B cell (primary cell): ENCODE measurements at regions not wholly inside any gene's neighbourhood (a gene's known extent, or its start where the extent isn't known, plus 50 kb on each side); places are given as distances from the start of the nearest gene placed in this dataset.

Source experiments
- ATAC-seq: fragments of 200-7000 bp; cut with Tn5 transposase; one replicate; pipeline ENCODE4 v1.10.0; 2021; ENCODE audit warnings: low read depth, mild to moderate bottlenecking, moderate number of reproducible peaks, moderate library complexity
- CTCF ChIA-PET: fragments of 350-600 bp; sonication (Branson Sonifier 250); formaldehyde crosslinking; loops from one replicate; lab custom pipeline; 2021; ENCODE audit warnings: antibody characterized with exemption, inconsistent platforms; lab: Charles Lee
- POLR2A ChIA-PET: fragments of 350-600 bp; sonication (Branson Sonifier 250); formaldehyde crosslinking; loops from one replicate; lab custom pipeline; 2021; ENCODE audit warnings: antibody characterized with exemption; lab: Charles Lee
- DNase-seq: peaks from one replicate; pipeline ENCODE4 v3.0.0; 2013
- H2AFZ ChIP-seq: 2 replicates; pipeline ENCODE4 v1.6.1; 2012; ENCODE audit warnings: mild to moderate bottlenecking, low read depth, low read length; ENCODE audit not compliant: insufficient read depth, poor library complexity, severe bottlenecking
- H3K27ac ChIP-seq, 2 donors: 1 replicate in 1 of 2; 2 replicates in 1 of 2; pipeline ENCODE4 v1.5.1; 2012 to 2013; ENCODE audit warnings: low read length in 2 of 2, mild to moderate bottlenecking in 2 of 2, moderate library complexity in 1 of 2
- H3K27me3 ChIP-seq, 4 experiments: fragments of 200-600 bp in 1 of 4; sonication (generic) in 1 of 4; replicated peaks in 1 of 4; 1 replicate in 2 of 4; 2 replicates in 2 of 4; pipeline versions ENCODE4 v1.6.1 to v1.7.0; 2013 to 2016; ENCODE audit warnings: low read length in 3 of 4, mild to moderate bottlenecking in 2 of 4, mixed read lengths in 1 of 4, moderate library complexity in 1 of 4; ENCODE audit not compliant: insufficient read depth in 4 of 4, control insufficient read depth in 3 of 4; ENCODE audit errors: control extremely low read depth in 1 of 4
- H3K36me3 ChIP-seq, 2 experiments: replicated peaks in 1 of 2; 1 replicate in 1 of 2; 2 replicates in 1 of 2; pipeline versions ENCODE4 v1.6.1 to v1.7.1; 2013; ENCODE audit warnings: low read length in 1 of 2; ENCODE audit not compliant: insufficient read depth in 2 of 2, control insufficient read depth in 1 of 2; ENCODE audit errors: control extremely low read depth in 1 of 2, extremely low read depth in 1 of 2
- H3K4me1 ChIP-seq, 2 donors: fragments of 200-600 bp in 1 of 2; sonication (generic) in 1 of 2; 1 replicate in 1 of 2; 2 replicates in 1 of 2; pipeline versions ENCODE4 v1.5.1 to v1.6.1; 2013 to 2017; ENCODE audit warnings: low read length in 2 of 2; ENCODE audit not compliant: control insufficient read depth in 2 of 2, insufficient read depth in 2 of 2
- H3K4me2 ChIP-seq: replicated peaks from 2 replicates; pipeline ENCODE3; 2012; ENCODE audit warnings: mild to moderate bottlenecking, low read depth, low read length; ENCODE audit not compliant: poor library complexity, severe bottlenecking
- H3K4me3 ChIP-seq, 5 experiments: fragments of 200-600 bp in 1 of 5; sonication (generic) in 1 of 5; 1 replicate in 3 of 5; 2 replicates in 2 of 5; pipeline versions ENCODE4 v1.5.1 to v1.7.0; 2011 to 2016; ENCODE audit warnings: low read length in 4 of 5, mild to moderate bottlenecking in 4 of 5, low read depth in 2 of 5, control low read depth in 1 of 5, moderate library complexity in 1 of 5; ENCODE audit not compliant: insufficient read depth in 1 of 5; ENCODE audit errors: control extremely low read depth in 1 of 5, extremely low read depth in 1 of 5
- H3K79me2 ChIP-seq: fragments of 200-600 bp; sonication (generic); one replicate; pipeline ENCODE4 v1.6.0; 2016; ENCODE audit warnings: low read length; ENCODE audit not compliant: control insufficient read depth, insufficient read depth
- H3K9ac ChIP-seq: fragments of 200-600 bp; sonication (generic); 2 replicates; pipeline ENCODE4 v1.6.1; 2017; ENCODE audit warnings: mild to moderate bottlenecking, low read length, moderate library complexity
- H3K9me3 ChIP-seq, 3 donors: one replicate each; pipeline versions ENCODE4 v1.6.1 to v1.7.1; 2013; ENCODE audit warnings: low read length in 2 of 3; ENCODE audit not compliant: control insufficient read depth in 2 of 3, insufficient read depth in 1 of 3; ENCODE audit errors: control extremely low read depth in 1 of 3
- H4K20me1 ChIP-seq: 2 replicates; pipeline ENCODE4 v1.6.0; 2012; ENCODE audit warnings: mild to moderate bottlenecking, low read length; ENCODE audit not compliant: insufficient read depth, control insufficient read depth, poor library complexity, severe bottlenecking
- H3K27ac Mint-ChIP-seq: one replicate; pipeline ENCODE4 v1.8.0; 2021; ENCODE audit warnings: mixed read lengths
- H3K27me3 Mint-ChIP-seq: one replicate; pipeline ENCODE4 v1.8.0; 2021; ENCODE audit warnings: mixed read lengths
- H3K4me1 Mint-ChIP-seq: one replicate; pipeline ENCODE4 v1.8.0; 2021; ENCODE audit warnings: mixed read lengths
- H3K4me3 Mint-ChIP-seq: one replicate; pipeline ENCODE4 v1.8.0; 2021; ENCODE audit warnings: mixed read lengths
- H3K9me3 Mint-ChIP-seq: one replicate; pipeline ENCODE4 v1.8.0; 2022; ENCODE audit warnings: mixed read lengths; ENCODE audit not compliant: insufficient read depth
- EZH2 ChIP-seq: IDR thresholded peaks from 2 replicates; pipeline ENCODE4 v1.6.1; 2012; ENCODE audit warnings: borderline replicate concordance, low read depth, mild to moderate bottlenecking, moderate library complexity, low read length; ENCODE audit not compliant: insufficient read depth, poor library complexity, severe bottlenecking
- WGBS: methylation state at CpG from one replicate; pipeline ENCODE4 v1.1.5; 2013; ENCODE audit warnings: missing lambda C conversion rate; ENCODE audit not compliant: insufficient coverage; 5-methylcytosine and 5-hydroxymethylcytosine counted together
- intact Hi-C: fragments of 100-400 bp; cut with micrococcal nuclease; formaldehyde crosslinking; loops from one replicate; pipeline ENCODE4 v1.10.0; 2022
- TF ChIP-seq, protein P1 (sequence below): fragments of 200-600 bp; IDR thresholded peaks from one replicate; pipeline ENCODE4 v1.8.0; 2022; ENCODE audit warnings: antibody characterized with exemption, mild to moderate bottlenecking

DNA sequence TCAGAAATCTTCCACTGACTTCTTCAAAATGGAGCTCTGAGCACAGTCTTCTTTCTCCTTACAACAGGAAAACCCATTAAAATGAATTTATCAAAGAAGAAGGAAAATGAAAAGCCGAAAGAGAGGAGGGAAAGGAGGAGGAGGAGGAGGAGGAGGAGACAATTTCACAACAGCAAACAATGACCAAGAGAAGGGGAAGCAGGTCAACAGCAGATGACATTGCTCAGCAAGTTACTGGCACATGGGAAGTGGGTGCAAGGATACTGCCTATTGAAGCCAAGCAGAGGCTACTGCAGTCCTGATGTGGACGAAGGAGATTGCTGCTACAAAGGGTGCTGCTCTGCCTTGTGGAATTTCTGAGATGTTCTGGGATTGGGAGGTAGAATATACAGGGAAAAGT lies 140.0 kb upstream of the FOXN2 start:
- Histone ChIP-seq H3K4me1 (no peaks in the 10 kb centered on the region), H3K27ac (no peak overlapping the region), H3K79me2 (no peaks in the 10 kb centered on the region), H3K27me3 (no peaks in the 10 kb centered on the region), H3K9me3 (no peaks in the 10 kb centered on the region), H3K9ac (no peak overlapping the region), H3K4me3 (no peak overlapping the region), H4K20me1 (no peaks in the 10 kb centered on the region), H3K36me3 (no peaks in the 10 kb centered on the region), H3K4me2 (no peak overlapping the region), H2AFZ (no peak overlapping the region)
- TF ChIP-seq, protein P1, sequence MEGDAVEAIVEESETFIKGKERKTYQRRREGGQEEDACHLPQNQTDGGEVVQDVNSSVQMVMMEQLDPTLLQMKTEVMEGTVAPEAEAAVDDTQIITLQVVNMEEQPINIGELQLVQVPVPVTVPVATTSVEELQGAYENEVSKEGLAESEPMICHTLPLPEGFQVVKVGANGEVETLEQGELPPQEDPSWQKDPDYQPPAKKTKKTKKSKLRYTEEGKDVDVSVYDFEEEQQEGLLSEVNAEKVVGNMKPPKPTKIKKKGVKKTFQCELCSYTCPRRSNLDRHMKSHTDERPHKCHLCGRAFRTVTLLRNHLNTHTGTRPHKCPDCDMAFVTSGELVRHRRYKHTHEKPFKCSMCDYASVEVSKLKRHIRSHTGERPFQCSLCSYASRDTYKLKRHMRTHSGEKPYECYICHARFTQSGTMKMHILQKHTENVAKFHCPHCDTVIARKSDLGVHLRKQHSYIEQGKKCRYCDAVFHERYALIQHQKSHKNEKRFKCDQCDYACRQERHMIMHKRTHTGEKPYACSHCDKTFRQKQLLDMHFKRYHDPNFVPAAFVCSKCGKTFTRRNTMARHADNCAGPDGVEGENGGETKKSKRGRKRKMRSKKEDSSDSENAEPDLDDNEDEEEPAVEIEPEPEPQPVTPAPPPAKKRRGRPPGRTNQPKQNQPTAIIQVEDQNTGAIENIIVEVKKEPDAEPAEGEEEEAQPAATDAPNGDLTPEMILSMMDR, result no peak
- no peak for TF ChIP-seq EZH2
- Mint-ChIP-seq H3K9me3 (no peaks in the 10 kb centered on the region), H3K4me3 (no peak overlapping the region), H3K4me1 (no peaks in the 10 kb centered on the region), H3K27ac (no peak overlapping the region), H3K27me3 (no peaks in the 10 kb centered on the region)
- intact Hi-C loops, result no loop called here
- DNase-seq, result no peak
- POLR2A ChIA-PET, result no interaction called here
- CTCF ChIA-PET, result no interaction called here
- 83% methylated on average over 2 of the region's 2 CpGs for WGBS
- no peak for ATAC-seq

DNA sequence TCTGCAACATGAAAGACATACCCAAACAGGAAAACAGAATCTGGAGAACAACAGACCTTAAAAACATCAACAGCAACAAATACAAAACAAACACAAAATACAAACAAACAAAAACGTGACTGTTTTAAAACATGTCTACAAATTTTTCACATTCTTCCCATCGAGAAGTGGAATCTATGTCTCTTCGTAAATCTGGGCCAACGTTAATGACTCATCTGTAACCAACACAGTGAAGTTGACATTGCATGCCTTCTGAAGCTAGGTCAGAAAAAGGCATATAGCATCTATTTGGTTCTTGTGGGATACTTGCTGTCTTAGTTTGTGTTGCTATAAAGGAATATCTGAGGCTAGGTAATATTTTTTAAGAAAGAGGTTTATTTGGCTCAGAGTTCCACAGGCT lies 139.2 kb upstream of the FOXN2 start:
- Histone ChIP-seq H3K4me3 (no peak overlapping the region), H3K27me3 (no peaks in the 10 kb centered on the region), H3K4me2 (no peak overlapping the region), H4K20me1 (no peaks in the 10 kb centered on the region), H3K9me3 (no peaks in the 10 kb centered on the region), H3K79me2 (no peaks in the 10 kb centered on the region), H3K36me3 (no peaks in the 10 kb centered on the region), H2AFZ (no peak overlapping the region), H3K4me1 (no peaks in the 10 kb centered on the region), H3K27ac (no peak overlapping the region), H3K9ac (no peak overlapping the region)
- Mint-ChIP-seq H3K9me3 (no peaks in the 10 kb centered on the region), H3K4me3 (no peak overlapping the region), H3K27me3 (no peaks in the 10 kb centered on the region), H3K27ac (no peak overlapping the region), H3K4me1 (no peaks in the 10 kb centered on the region)
- intact Hi-C loops, result no loop called here
- CTCF ChIA-PET, result no interaction called here
- WGBS, result 100% methylated on average over 1 of the region's 4 CpGs
- DNase-seq, result no peak
- POLR2A ChIA-PET, result no interaction called here
- no peak for ATAC-seq
- TF ChIP-seq, protein P1, result no peak
- no peak for TF ChIP-seq EZH2
